ENCODE measurements at regions not wholly inside any gene's neighbourhood (a gene's known extent, or its start where the extent isn't known, plus 50 kb on each side); places are given as distances from the start of the nearest gene placed in this dataset.

- H4K20me1 ChIP-seq (ENCODE audit: insufficient read depth, low read length) = no peaks in the 10 kb centered on the region
- Mint-ChIP-seq H3K36me3 (ENCODE audit: low read depth, unreplicated experiment) (peaks cover 7% of the 10 kb centered on the region), H3K9me3 (ENCODE audit: unreplicated experiment) (no peaks in the 10 kb centered on the region), H3K27me3 (ENCODE audit: low read depth, unreplicated experiment) (no peaks in the 10 kb centered on the region), H3K4me1 (ENCODE audit: low read depth, unreplicated experiment) (no peaks in the 10 kb centered on the region), H3K27ac (ENCODE audit: unreplicated experiment) (no peak overlapping the region), H3K4me3 (ENCODE audit: unreplicated experiment) (no peak overlapping the region)
- no peak overlapping the region for H3K9ac ChIP-seq (ENCODE audit: low read length)
- no peak overlapping the region for H3K4me3 ChIP-seq (ENCODE audit: insufficient read depth, low read depth, low read length)
- DNase-seq (ENCODE audit: low read depth) (no peak), FAIRE-seq (no peak)
- no peak overlapping the region for H3K4me2 ChIP-seq (ENCODE audit: low read length)
- no peaks in the 10 kb centered on the region for H3K79me2 ChIP-seq (ENCODE audit: insufficient read depth, low read length)
- H2AFZ ChIP-seq (ENCODE audit: low read depth, low read length) = no peak overlapping the region
- H3K4me1 ChIP-seq (ENCODE audit: insufficient read depth, low read length) = no peaks in the 10 kb centered on the region
- TF ChIP-seq EZH2 (IDR thresholded peaks at IDR 0.05; ENCODE audit: insufficient read depth, low read length) = no peak
- no peak for TF ChIP-seq CTCF (IDR thresholded peaks at IDR 0.05; ENCODE audit: insufficient read depth, low read depth, low read length)
- H3K27me3 ChIP-seq (ENCODE audit: insufficient read depth, low read length) = no peaks in the 10 kb centered on the region
- no peak overlapping the region for H3K27ac ChIP-seq (ENCODE audit: low read depth, low read length)
- H3K36me3 ChIP-seq (ENCODE audit: insufficient read depth, low read length) = no peaks in the 10 kb centered on the region
- no peaks in the 10 kb centered on the region for H3K9me3 ChIP-seq (ENCODE audit: insufficient read depth, low read depth, low read length)
Observed at GRCh38 chr4:181998398-181999295, 244.6 kb upstream of the TENM3 start.

GRCh38 chr4:182000077-182000476 is 243.1 kb upstream of the TENM3 start:
- H3K4me1 ChIP-seq (ENCODE audit: insufficient read depth, low read length) = no peaks in the 10 kb centered on the region
- H3K4me3 ChIP-seq (ENCODE audit: insufficient read depth, low read depth, low read length) = no peak overlapping the region
- Mint-ChIP-seq H3K36me3 (ENCODE audit: low read depth, unreplicated experiment) (peaks cover 7% of the 10 kb centered on the region), H3K9me3 (ENCODE audit: unreplicated experiment) (peaks cover 3% of the 10 kb centered on the region), H3K4me3 (ENCODE audit: unreplicated experiment) (no peak overlapping the region), H3K27me3 (ENCODE audit: low read depth, unreplicated experiment) (no peaks in the 10 kb centered on the region), H3K4me1 (ENCODE audit: low read depth, unreplicated experiment) (no peaks in the 10 kb centered on the region), H3K27ac (ENCODE audit: unreplicated experiment) (no peak overlapping the region)
- no peaks in the 10 kb centered on the region for H3K9me3 ChIP-seq (ENCODE audit: insufficient read depth, low read depth, low read length)
- no peaks in the 10 kb centered on the region for H3K36me3 ChIP-seq (ENCODE audit: insufficient read depth, low read length)
- H3K27ac ChIP-seq (ENCODE audit: low read depth, low read length) = no peak overlapping the region
- TF ChIP-seq CTCF (IDR thresholded peaks at IDR 0.05; ENCODE audit: insufficient read depth, low read depth, low read length) (no peak), EZH2 (IDR thresholded peaks at IDR 0.05; ENCODE audit: insufficient read depth, low read length) (no peak)
- no peak overlapping the region for H2AFZ ChIP-seq (ENCODE audit: low read depth, low read length)
- no peak overlapping the region for H3K4me2 ChIP-seq (ENCODE audit: low read length)
- no peak for DNase-seq (ENCODE audit: low read depth)
- no peaks in the 10 kb centered on the region for H4K20me1 ChIP-seq (ENCODE audit: insufficient read depth, low read length)
- H3K9ac ChIP-seq (ENCODE audit: low read length) = no peak overlapping the region
- no peak for FAIRE-seq
- no peaks in the 10 kb centered on the region for H3K27me3 ChIP-seq (ENCODE audit: insufficient read depth, low read length)
- no peaks in the 10 kb centered on the region for H3K79me2 ChIP-seq (ENCODE audit: insufficient read depth, low read length)

- FAIRE-seq = peak; percentile 9
Observed at GRCh38 chr4:182010876-182011275, 232.3 kb upstream of the TENM3 start.

More at GRCh38 chr4:182010876-182011275, 232.3 kb upstream of the TENM3 start:
- no peaks in the 10 kb centered on the region for H3K27me3 Mint-ChIP-seq (ENCODE audit: low read depth, unreplicated experiment)
- H3K9me3 ChIP-seq (ENCODE audit: insufficient read depth, low read depth, low read length) = no peaks in the 10 kb centered on the region
- H3K9me3 Mint-ChIP-seq (ENCODE audit: unreplicated experiment) = peaks cover 7% of the 10 kb centered on the region
- peaks cover 21% of the 10 kb centered on the region for H3K36me3 Mint-ChIP-seq (ENCODE audit: low read depth, unreplicated experiment)
- H2AFZ ChIP-seq (ENCODE audit: low read depth, low read length) = no peak overlapping the region
- H3K79me2 ChIP-seq (ENCODE audit: insufficient read depth, low read length) = no peaks in the 10 kb centered on the region
- H3K4me3 Mint-ChIP-seq (ENCODE audit: unreplicated experiment) = no peak overlapping the region
- no peak overlapping the region for H3K27ac ChIP-seq (ENCODE audit: low read depth, low read length)
- no peak overlapping the region for H3K9ac ChIP-seq (ENCODE audit: low read length)
- no peaks in the 10 kb centered on the region for H3K4me1 ChIP-seq (ENCODE audit: insufficient read depth, low read length)
- peaks cover 6% of the 10 kb centered on the region for H3K4me1 Mint-ChIP-seq (ENCODE audit: low read depth, unreplicated experiment)
- no peaks in the 10 kb centered on the region for H4K20me1 ChIP-seq (ENCODE audit: insufficient read depth, low read length)
- H3K4me3 ChIP-seq (ENCODE audit: insufficient read depth, low read depth, low read length) = no peak overlapping the region
- H3K36me3 ChIP-seq (ENCODE audit: insufficient read depth, low read length) = no peaks in the 10 kb centered on the region
- H3K4me2 ChIP-seq (ENCODE audit: low read length) = no peak overlapping the region
- no peaks in the 10 kb centered on the region for H3K27me3 ChIP-seq (ENCODE audit: insufficient read depth, low read length)
- no peak overlapping the region for H3K27ac Mint-ChIP-seq (ENCODE audit: unreplicated experiment)
- TF ChIP-seq EZH2 (IDR thresholded peaks at IDR 0.05; ENCODE audit: insufficient read depth, low read length) (no peak), CTCF (IDR thresholded peaks at IDR 0.05; ENCODE audit: insufficient read depth, low read depth, low read length) (no peak)
- peak; percentile 91 for DNase-seq (ENCODE audit: low read depth)
